DOHH2 (cell line): ENCODE measurements at regions not wholly inside any gene's neighbourhood (a gene's known extent, or its start where the extent isn't known, plus 50 kb on each side); places are given as distances from the start of the nearest gene placed in this dataset.

ENCODE experiments used
- H3F3A ChIP-seq: fragments of 200-600 bp; sonication (generic), shearing (Covaris generic); 2 replicates; pipeline ENCODE4 v1.6.0; 2016; ENCODE audit warnings: antibody characterized with exemption, mild to moderate bottlenecking; ENCODE audit not compliant: control insufficient read depth, insufficient read depth
- H3K27ac ChIP-seq: fragments of 200-600 bp; sonication (generic); 2 replicates; pipeline ENCODE4 v1.5.1; 2014; ENCODE audit warnings: low read depth, mild to moderate bottlenecking, low read length, moderate library complexity
- H3K27me3 ChIP-seq: fragments of 200-600 bp; sonication (generic); 2 replicates; pipeline ENCODE4 v1.6.1; 2014; ENCODE audit warnings: mild to moderate bottlenecking, low read length, mixed read lengths; ENCODE audit not compliant: control insufficient read depth
- H3K36me3 ChIP-seq: fragments of 200-600 bp; sonication (generic); 2 replicates; pipeline ENCODE4 v1.6.1; 2014; ENCODE audit warnings: mild to moderate bottlenecking, low read length, moderate library complexity, mixed read lengths; ENCODE audit not compliant: control insufficient read depth
- H3K4me1 ChIP-seq: fragments of 200-600 bp; sonication (generic); 2 replicates; pipeline ENCODE4 v1.6.1; 2014; ENCODE audit warnings: mild to moderate bottlenecking, low read length, mixed read lengths; ENCODE audit not compliant: control insufficient read depth
- H3K4me2 ChIP-seq: fragments of 200-600 bp; sonication (generic); 2 replicates; pipeline ENCODE4 v1.6.0; 2014; ENCODE audit warnings: mild to moderate bottlenecking, low read length, moderate library complexity
- H3K4me3 ChIP-seq: fragments of 200-600 bp; sonication (generic); 2 replicates; pipeline ENCODE4 v1.5.1; 2014; ENCODE audit warnings: mild to moderate bottlenecking, low read length, mixed read lengths
- H3K79me2 ChIP-seq: fragments of 200-600 bp; sonication (generic); 2 replicates; pipeline ENCODE4 v1.6.1; 2014; ENCODE audit warnings: mild to moderate bottlenecking, low read length, mixed read lengths; ENCODE audit not compliant: control insufficient read depth
- H3K9me2 ChIP-seq: fragments of 200-600 bp; sonication (generic); replicated peaks from 2 replicates; pipeline ENCODE4 v1.6.1; 2014; ENCODE audit warnings: mild to moderate bottlenecking, low read length, mixed read lengths; ENCODE audit not compliant: control insufficient read depth
- H3K9me3 ChIP-seq: fragments of 200-600 bp; sonication (generic); 2 replicates; pipeline ENCODE4 v1.6.1; 2014; ENCODE audit warnings: antibody characterized with exemption, low read length, mixed read lengths; ENCODE audit not compliant: control insufficient read depth, insufficient read depth
- H4K20me1 ChIP-seq: fragments of 200-600 bp; sonication (generic); 2 replicates; pipeline ENCODE4 v1.6.0; 2014; ENCODE audit warnings: low read depth, mild to moderate bottlenecking, antibody characterized with exemption, low read length, moderate library complexity; ENCODE audit not compliant: control insufficient read depth, insufficient read depth
- CTCF ChIP-seq: fragments of 200-600 bp; sonication (generic); IDR thresholded peaks from one replicate; pipeline ENCODE4 v1.5.1; 2014; ENCODE audit warnings: antibody characterized with exemption, mild to moderate bottlenecking, low read depth, low read length; ENCODE audit not compliant: poor library complexity, severe bottlenecking
- EZH2phosphoT487 ChIP-seq: fragments of 200-600 bp; sonication (generic); IDR thresholded peaks from 2 replicates; pipeline ENCODE4 v1.6.1; 2017; ENCODE audit warnings: borderline replicate concordance, mild to moderate bottlenecking, antibody characterized with exemption, low read length, moderate library complexity, mixed read lengths

- Histone ChIP-seq H3K27ac (no peak overlapping the region), H3K4me3 (no peak overlapping the region), H3K9me3 (no peaks in the 10 kb centered on the region), H3K4me1 (no peaks in the 10 kb centered on the region), H3K27me3 (no peaks in the 10 kb centered on the region), H3K79me2 (no peaks in the 10 kb centered on the region), H3K36me3 (no peaks in the 10 kb centered on the region), H3K9me2 (no peaks in the 10 kb centered on the region), H4K20me1 (no peaks in the 10 kb centered on the region), H3K4me2 (no peak overlapping the region), H3F3A (no peaks in the 10 kb centered on the region)
- no peak for TF ChIP-seq EZH2phosphoT487
- TF ChIP-seq CTCF, result no peak
These were observed 581.0 kb upstream of the SPRY2 start for GRCh38 chr13:80921971-80922370.

GRCh38 chr13:80921541-80921940 is 580.6 kb upstream of the SPRY2 start:
- H3F3A ChIP-seq, result no peaks in the 10 kb centered on the region
- H3K27ac ChIP-seq, result no peak overlapping the region
- H3K9me3 ChIP-seq, result no peaks in the 10 kb centered on the region
- no peaks in the 10 kb centered on the region for H3K36me3 ChIP-seq
- H3K79me2 ChIP-seq, result no peaks in the 10 kb centered on the region
- no peaks in the 10 kb centered on the region for H3K27me3 ChIP-seq
- H3K9me2 ChIP-seq, result no peaks in the 10 kb centered on the region
- H4K20me1 ChIP-seq, result no peaks in the 10 kb centered on the region
- no peaks in the 10 kb centered on the region for H3K4me1 ChIP-seq
- no peak overlapping the region for H3K4me2 ChIP-seq
- TF ChIP-seq EZH2phosphoT487 (no peak), CTCF (no peak)
- H3K4me3 ChIP-seq, result no peak overlapping the region

GRCh38 chr13:80906860-80907259 is 565.9 kb upstream of the SPRY2 start:
- Histone ChIP-seq H3K4me1 (no peaks in the 10 kb centered on the region), H3K27me3 (no peaks in the 10 kb centered on the region), H3K27ac (no peak overlapping the region), H3K4me2 (no peak overlapping the region), H3K36me3 (no peaks in the 10 kb centered on the region), H3K9me2 (no peaks in the 10 kb centered on the region), H3F3A (no peaks in the 10 kb centered on the region), H3K79me2 (no peaks in the 10 kb centered on the region), H3K9me3 (no peaks in the 10 kb centered on the region), H3K4me3 (no peak overlapping the region), H4K20me1 (no peaks in the 10 kb centered on the region)
- TF ChIP-seq CTCF (no peak), EZH2phosphoT487 (no peak)

GRCh38 chr13:80904386-80904785 is 563.5 kb upstream of the SPRY2 start:
- Histone ChIP-seq H3F3A (no peaks in the 10 kb centered on the region), H3K27me3 (no peaks in the 10 kb centered on the region), H3K9me3 (no peaks in the 10 kb centered on the region), H3K79me2 (no peaks in the 10 kb centered on the region), H3K4me3 (no peak overlapping the region), H3K36me3 (no peaks in the 10 kb centered on the region), H3K4me2 (no peak overlapping the region), H3K27ac (no peak overlapping the region), H3K4me1 (no peaks in the 10 kb centered on the region), H4K20me1 (no peaks in the 10 kb centered on the region), H3K9me2 (no peaks in the 10 kb centered on the region)
- TF ChIP-seq CTCF (no peak), EZH2phosphoT487 (no peak)
